AG04449 (cell line): ENCODE measurements at regions not wholly inside any gene's neighbourhood (a gene's known extent, or its start where the extent isn't known, plus 50 kb on each side); places are given as distances from the start of the nearest gene placed in this dataset.

Experiments
- CTCF ChIA-PET: fragments of 350-600 bp; formaldehyde crosslinking; extraction: SDS; loops from one replicate; lab custom pipeline; 2021; ENCODE audit warnings: antibody characterized with exemption; lab: Yijun Ruan, JAX
- POLR2A ChIA-PET: fragments of 400-600, 350-600 bp; formaldehyde crosslinking; extraction: SDS; loops from one replicate; lab custom pipeline; 2020; ENCODE audit warnings: antibody characterized with exemption, inconsistent platforms; lab: Yijun Ruan, JAX
- DNase-seq: peaks from one replicate; pipeline ENCODE4 v3.0.0-alpha.2; 2010; ENCODE audit warnings: low read depth, low spot score
- H3K4me3 ChIP-seq: 2 replicates; pipeline ENCODE4 v1.5.1; 2011; ENCODE audit warnings: low read depth, mild to moderate bottlenecking, control low read depth, low read length
- TF ChIP-seq, protein P1 (sequence below): IDR thresholded peaks from one replicate; pipeline ENCODE4 v1.5.1; 2011; ENCODE audit warnings: mild to moderate bottlenecking, moderate library complexity, low read length, control low read depth, inconsistent platforms; ENCODE audit not compliant: insufficient read depth; ENCODE audit errors: missing control alignments

GRCh38 chr2:16176971-16177480, 236.7 kb downstream of the MYCN start:
- no peak overlapping the region for H3K4me3 ChIP-seq
- ChIA-PET POLR2A (no interaction called here), CTCF (no interaction called here)
- TF ChIP-seq, protein P1, sequence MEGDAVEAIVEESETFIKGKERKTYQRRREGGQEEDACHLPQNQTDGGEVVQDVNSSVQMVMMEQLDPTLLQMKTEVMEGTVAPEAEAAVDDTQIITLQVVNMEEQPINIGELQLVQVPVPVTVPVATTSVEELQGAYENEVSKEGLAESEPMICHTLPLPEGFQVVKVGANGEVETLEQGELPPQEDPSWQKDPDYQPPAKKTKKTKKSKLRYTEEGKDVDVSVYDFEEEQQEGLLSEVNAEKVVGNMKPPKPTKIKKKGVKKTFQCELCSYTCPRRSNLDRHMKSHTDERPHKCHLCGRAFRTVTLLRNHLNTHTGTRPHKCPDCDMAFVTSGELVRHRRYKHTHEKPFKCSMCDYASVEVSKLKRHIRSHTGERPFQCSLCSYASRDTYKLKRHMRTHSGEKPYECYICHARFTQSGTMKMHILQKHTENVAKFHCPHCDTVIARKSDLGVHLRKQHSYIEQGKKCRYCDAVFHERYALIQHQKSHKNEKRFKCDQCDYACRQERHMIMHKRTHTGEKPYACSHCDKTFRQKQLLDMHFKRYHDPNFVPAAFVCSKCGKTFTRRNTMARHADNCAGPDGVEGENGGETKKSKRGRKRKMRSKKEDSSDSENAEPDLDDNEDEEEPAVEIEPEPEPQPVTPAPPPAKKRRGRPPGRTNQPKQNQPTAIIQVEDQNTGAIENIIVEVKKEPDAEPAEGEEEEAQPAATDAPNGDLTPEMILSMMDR, result no peak
- DNase-seq, result no peak

DNA sequence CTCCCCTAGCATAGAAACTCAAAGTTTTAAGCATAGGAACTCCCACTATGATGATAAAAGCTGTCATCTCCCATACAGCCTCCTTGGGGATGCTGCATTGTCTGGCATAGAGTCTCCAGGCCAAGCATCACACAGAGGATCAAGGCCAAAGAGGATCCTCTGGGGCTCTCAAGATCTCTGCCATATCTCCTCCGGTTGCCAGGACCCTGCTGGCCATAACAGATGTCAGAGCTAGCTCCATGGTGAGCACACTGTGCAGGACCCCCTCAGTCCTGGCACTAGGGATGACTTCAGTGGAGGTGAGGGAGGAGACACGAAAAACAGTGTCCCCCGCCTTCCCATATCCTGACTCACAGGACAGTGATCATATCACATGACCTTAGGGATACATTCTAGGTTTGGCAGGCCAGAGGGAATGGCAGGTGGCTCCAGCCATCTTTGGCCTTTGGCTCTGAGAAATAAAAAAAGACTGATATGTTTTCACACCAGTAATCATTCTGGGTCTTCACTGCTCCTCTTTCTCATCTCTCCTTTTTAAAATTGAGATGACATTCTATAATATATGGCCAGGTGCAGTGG, 235.0 kb downstream of the MYCN start:
- no peak for DNase-seq
- TF ChIP-seq, protein P1, result no peak
- no peak overlapping the region for H3K4me3 ChIP-seq
- CTCF ChIA-PET, result no interaction called here
- POLR2A ChIA-PET, result no interaction called here

DNA sequence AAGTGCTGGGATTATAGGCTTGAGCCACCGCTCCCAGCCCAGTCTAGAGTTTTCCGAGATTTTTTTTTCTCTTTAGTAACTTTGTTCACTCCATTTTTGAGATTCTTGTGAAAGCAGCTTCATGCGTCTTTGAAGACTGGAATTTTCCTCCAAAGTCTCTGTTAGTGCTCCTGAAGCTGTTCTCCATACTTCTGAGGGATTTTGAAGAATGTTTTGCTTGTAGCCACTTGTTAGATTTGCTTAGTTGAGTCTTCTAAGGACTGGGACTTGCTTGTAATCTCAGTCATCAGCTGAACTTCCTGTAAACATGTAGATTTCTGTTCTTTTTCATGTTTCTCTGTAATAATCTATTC, 234.3 kb downstream of the MYCN start:
- no peak overlapping the region for H3K4me3 ChIP-seq
- TF ChIP-seq, protein P1, result no peak
- ChIA-PET CTCF (no interaction called here), POLR2A (no interaction called here)
- DNase-seq, result no peak

DNA sequence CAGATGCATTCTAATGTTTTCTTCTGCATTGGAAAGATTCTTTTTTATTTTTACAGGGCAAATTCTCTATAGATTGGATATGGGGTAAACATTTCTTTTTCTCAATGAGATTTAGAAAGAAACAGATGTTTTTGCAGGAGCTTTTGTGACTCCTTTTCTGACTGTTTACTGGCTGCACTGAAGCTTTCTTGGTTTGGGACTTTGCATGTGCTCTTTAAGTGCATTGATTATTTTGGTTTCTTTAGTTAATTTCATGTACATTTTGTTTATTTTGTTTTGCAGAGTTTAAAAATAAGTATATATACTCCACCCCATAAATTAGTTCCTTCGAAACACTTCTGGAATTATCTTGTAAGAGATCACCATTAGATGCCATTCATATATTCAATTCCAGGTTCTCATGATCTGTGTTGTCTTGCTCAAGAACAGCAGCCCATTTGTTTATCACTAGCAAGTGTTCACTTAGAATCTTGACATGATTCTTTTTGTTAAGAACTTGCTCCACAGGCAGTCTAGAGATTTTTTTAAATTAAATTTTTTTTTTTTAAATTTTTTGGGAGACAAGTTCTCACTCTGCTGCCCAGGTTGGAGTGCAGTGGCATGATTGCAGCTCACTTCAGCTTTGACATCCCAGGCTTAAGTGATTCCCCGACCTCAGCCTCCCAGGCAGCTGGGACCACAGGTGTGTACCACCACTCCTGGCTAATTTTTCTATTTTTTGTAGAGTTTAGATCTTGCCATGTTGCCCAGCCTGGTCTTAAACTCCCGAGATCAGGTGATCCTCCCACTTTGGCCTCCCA, 233.7 kb downstream of the MYCN start:
- no peak for DNase-seq
- ChIA-PET CTCF (no interaction called here), POLR2A (no interaction called here)
- TF ChIP-seq, protein P1, result no peak
- H3K4me3 ChIP-seq, result no peak overlapping the region

GRCh38 chr2:16172324-16173175, 232.2 kb downstream of the MYCN start:
- ChIA-PET CTCF (no interaction called here), POLR2A (no interaction called here)
- no peak for DNase-seq

More at GRCh38 chr2:16172324-16173175, 232.2 kb downstream of the MYCN start:
- no peak overlapping the region for H3K4me3 ChIP-seq
- TF ChIP-seq, protein P1, result no peak
